K562 (cell line): ENCODE measurements at regions not wholly inside any gene's neighbourhood (a gene's known extent, or its start where the extent isn't known, plus 50 kb on each side); places are given as distances from the start of the nearest gene placed in this dataset.

ENCODE experiments used
- ATAC-seq: fragments of 200-7000 bp; cut with Tn5 transposase; 3 replicates; pipeline ENCODE4 v1.9.1; 2020; ENCODE audit warnings: moderate library complexity
- BruUV-seq: library from RNA; stranded (reverse); fragments of 400-500 nt; replicated peaks from 2 replicates; lab custom pipeline; 2021; lab: Mats Ljungman, UMichigan
- CTCF ChIA-PET: fragments of 300-600 bp; formaldehyde crosslinking; extraction: SDS; loops from one replicate; lab custom pipeline; 2021; ENCODE audit warnings: low intra/inter-chr PET ratio; lab: Yijun Ruan, JAX
- POLR2A ChIA-PET: fragments of 300-600, 350-650 bp; sonication (Branson Sonifier 250); formaldehyde crosslinking; extraction: SDS; loops from one replicate; lab custom pipeline; 2021; ENCODE audit warnings: antibody characterized with exemption, inconsistent platforms; lab: Yijun Ruan, JAX
- DNase-seq, 4 experiments: peaks; one replicate each; pipeline versions ENCODE4 v3.0.0 to v3.0.0-alpha.2; 2011 to 2018; ENCODE audit warnings: low spot score in 3 of 4, mixed read lengths in 3 of 4; ENCODE audit errors: extremely low read depth in 1 of 4
- FAIRE-seq: peaks from 2 replicates; lab custom pipeline; 2011; peaks lifted over from hg19 to GRCh38; lab: Jason Lieb, UNC
- H2AFZ ChIP-seq: 2 replicates; pipeline ENCODE4 v1.6.0; 2011; ENCODE audit warnings: low read depth, low read length, control low read depth, inconsistent platforms
- H3K27ac ChIP-seq: fragments of 200-600 bp; 3 replicates; pipeline ENCODE4 v1.8.0; 2011; ENCODE audit warnings: low read depth, mild to moderate bottlenecking, control low read depth, inconsistent platforms, low read length, moderate library complexity, mixed read lengths; ENCODE audit errors: extremely low read depth
- H3K27me3 ChIP-seq, 2 experiments: fragments of 300-600 bp in 1 of 2; 2 replicates in 1 of 2; 3 replicates in 1 of 2; pipeline versions ENCODE4 v1.6.0 to v1.8.0; 2011; ENCODE audit warnings: inconsistent platforms in 2 of 2, low read length in 2 of 2, mild to moderate bottlenecking in 1 of 2, mixed read lengths in 1 of 2, moderate library complexity in 1 of 2; ENCODE audit not compliant: control insufficient read depth in 2 of 2, insufficient read depth in 2 of 2
- H3K36me3 ChIP-seq: fragments of 300-600 bp; 3 replicates; pipeline ENCODE4 v1.8.0; 2011; ENCODE audit warnings: mild to moderate bottlenecking, low read length, inconsistent platforms; ENCODE audit not compliant: control insufficient read depth, insufficient read depth
- H3K4me1 ChIP-seq, 2 experiments: fragments of 200-600 bp in 1 of 2; replicated peaks in 1 of 2; 2 replicates in 1 of 2; 3 replicates in 1 of 2; pipeline versions ENCODE4 v1.5.1 to v1.8.0; 2011; ENCODE audit warnings: inconsistent platforms in 2 of 2, low read length in 2 of 2, mild to moderate bottlenecking in 1 of 2, mixed read lengths in 1 of 2, moderate library complexity in 1 of 2; ENCODE audit not compliant: control insufficient read depth in 2 of 2, insufficient read depth in 2 of 2
- H3K4me2 ChIP-seq: 2 replicates; pipeline ENCODE4 v1.6.1; 2011; ENCODE audit warnings: low read length, control low read depth, inconsistent platforms, mixed read lengths; ENCODE audit not compliant: insufficient read depth
- H3K4me3 ChIP-seq: fragments of 200-600 bp; sonication (generic), shearing (Covaris generic); 2 replicates; pipeline ENCODE4 v1.5.1; 2016; ENCODE audit warnings: control low read depth, inconsistent platforms
- H3K79me2 ChIP-seq: fragments of 200-600 bp; 3 replicates; pipeline ENCODE4 v1.8.0; 2011; ENCODE audit warnings: low read length, inconsistent platforms; ENCODE audit not compliant: control insufficient read depth, insufficient read depth
- H3K9ac ChIP-seq, 2 experiments: 2 replicates each; pipeline versions ENCODE4 v1.6.0 to v1.6.1; 2011; ENCODE audit warnings: low read depth in 2 of 2, low read length in 2 of 2, control low read depth in 1 of 2, inconsistent platforms in 1 of 2, mild to moderate bottlenecking in 1 of 2, mixed read lengths in 1 of 2; ENCODE audit not compliant: insufficient read depth in 1 of 2
- H3K9me1 ChIP-seq: one replicate; pipeline ENCODE4 v1.6.0; 2011; ENCODE audit warnings: inconsistent platforms, mild to moderate bottlenecking, low read length, moderate library complexity; ENCODE audit not compliant: control insufficient read depth, insufficient read depth
- H3K9me3 ChIP-seq: replicated peaks from 2 replicates; pipeline ENCODE4 v1.5.1; 2011; ENCODE audit warnings: low read depth, low read length, inconsistent platforms; ENCODE audit not compliant: control insufficient read depth, insufficient read depth
- H4K20me1 ChIP-seq: replicated peaks from 2 replicates; pipeline ENCODE4 v1.6.1; 2011; ENCODE audit warnings: low read length, inconsistent platforms, mixed read lengths; ENCODE audit not compliant: control insufficient read depth, insufficient read depth
- CGGBP1 ChIP-seq: fragments of 250-450 bp; sonication (Bioruptor Pico); IDR thresholded peaks from 2 replicates; pipeline ENCODE4 v1.9.0; 2021; ENCODE audit warnings: mild to moderate bottlenecking
- HOMEZ ChIP-seq: fragments of 250-450 bp; sonication (Bioruptor Pico); IDR thresholded peaks from 2 replicates; pipeline ENCODE4 v1.4.0; 2020; ENCODE audit warnings: mild to moderate bottlenecking, moderate library complexity
- L3MBTL2 ChIP-seq: fragments of 450-650 bp; IDR thresholded peaks from 2 replicates; pipeline ENCODE4 v1.6.1; 2016; ENCODE audit warnings: mild to moderate bottlenecking, moderate library complexity
- MEF2D ChIP-seq: conservative IDR thresholded peaks from 2 replicates; pipeline ENCODE4 v1.6.1; 2016; ENCODE audit warnings: low read depth, missing genetic modification characterization, missing compliant biosample characterization
- THAP7 ChIP-seq: fragments of 250-450 bp; sonication (Bioruptor Pico); IDR thresholded peaks from 2 replicates; pipeline ENCODE4 v1.5.0; 2021
- ZNF143 ChIP-seq: sonication (generic); formaldehyde crosslinking; IDR thresholded peaks from 2 replicates; pipeline ENCODE4 v1.9.0; 2022; ENCODE audit warnings: mild to moderate bottlenecking, missing genetic modification reagents
- ZNF324 ChIP-seq: fragments of 250-450 bp; sonication (Bioruptor Pico); IDR thresholded peaks from 2 replicates; pipeline ENCODE4 v1.4.0; 2020; ENCODE audit warnings: mild to moderate bottlenecking
- WGBS: fragments of 100-300 bp; shearing (Covaris generic); methylation state at CpG from one replicate; pipeline ENCODE4 v1.1.6; 2016; ENCODE audit warnings: low coverage, mixed read lengths; ENCODE audit not compliant: insufficient coverage; ENCODE audit errors: missing lambda C conversion rate; 5-methylcytosine and 5-hydroxymethylcytosine counted together
- in situ Hi-C: fragments of 300-500 bp; cut with MboI; formaldehyde crosslinking; loops from 4 replicates; pipeline ENCODE4 v1.15.0; 2018; ENCODE audit warnings: inconsistent platforms, mixed read lengths
- intact Hi-C: fragments of 100-400 bp; cut with micrococcal nuclease; formaldehyde crosslinking; loops from 2 replicates; pipeline ENCODE4 v1.14.2; 2022

- TF ChIP-seq THAP7 (CRISPR knock-in tag) (no peak), HOMEZ (no peak), ZNF143 (CRISPR knock-in tag) (peak; percentile 52), MEF2D (tag) (no peak), L3MBTL2 (peak; percentile 50; the same call in 1 of the 2 replicates)
Measured at GRCh38 chr12:72201457-72201856, 70.7 kb upstream of the TRHDE start (continued).

- ChIA-PET CTCF (no interaction called here), POLR2A (no interaction called here)
- Histone ChIP-seq H4K20me1 (no peaks in the 10 kb centered on the region), H3K9me1 (no peaks in the 10 kb centered on the region), H3K9me3 (no peaks in the 10 kb centered on the region), H3K27me3 (no peaks in the 10 kb centered on the region), H2AFZ (peak overlapping the region; percentile 61; the same call in 1 of the 2 replicates), H3K36me3 (no peaks in the 10 kb centered on the region), H3K27ac (no peak overlapping the region), H3K79me2 (no peaks in the 10 kb centered on the region), H3K4me1 (no peaks in the 10 kb centered on the region), H3K4me3 (no peak overlapping the region)
- intact Hi-C loops (no loop called here), in situ Hi-C loops (no loop called here)
- ATAC-seq (no peak; the same call in 2 of the 3 replicates), FAIRE-seq (no peak)
- TF ChIP-seq ZNF324 (CRISPR knock-in tag) (no peak), CGGBP1 (CRISPR knock-in tag) (no peak)
- TF ChIP-seq, all 486 proteins: peak for 0
- H3K9ac ChIP-seq = no peak overlapping the region
- no peak overlapping the region for H3K4me2 ChIP-seq
- DNase-seq = no peak
- BruUV-seq = no TSS peak
- WGBS = 12% methylated on average over 5 of the region's 5 CpGs
Measured at GRCh38 chr12:72203764-72204335, 68.3 kb upstream of the TRHDE start.
